HCT116 (cell line): ENCODE measurements at regions not wholly inside any gene's neighbourhood (a gene's known extent, or its start where the extent isn't known, plus 50 kb on each side); places are given as distances from the start of the nearest gene placed in this dataset.

Experiments used
- ATAC-seq: fragments of 200-7000 bp; cut with Tn5 transposase; 2 replicates; pipeline ENCODE4 v1.9.1; 2020; ENCODE audit warnings: mild to moderate bottlenecking, moderate library complexity
- BruUV-seq: library from RNA; stranded (reverse); fragments of 400-500 nt; replicated peaks from 2 replicates; lab custom pipeline; 2021; lab: Mats Ljungman, UMichigan
- CTCF ChIA-PET: fragments of 300-600 bp; sonication (Branson Sonifier 250); formaldehyde crosslinking; loops from one replicate; lab custom pipeline; 2021; ENCODE audit warnings: antibody characterized with exemption; lab: Charles Lee
- POLR2A ChIA-PET: fragments of 300-600, 350-600 bp; sonication (Branson Sonifier 250); formaldehyde crosslinking; loops from one replicate; lab custom pipeline; 2021; ENCODE audit warnings: antibody characterized with exemption; lab: Charles Lee
- RAD21 ChIA-PET, 2 experiments: fragments of 300-600 bp; sonication (Branson Sonifier 250); formaldehyde crosslinking; loops; one replicate each; lab custom pipeline; 2023; ENCODE audit warnings: low total read pairs in 2 of 2; ENCODE audit not compliant: uncharacterized antibody in 2 of 2, unreplicated experiment in 2 of 2, low non-redundant PET in 1 of 2; lab: Charles Lee
- DNase-seq: peaks from one replicate; pipeline ENCODE4 v3.0.0-alpha.2; 2010; ENCODE audit warnings: low read depth, low spot score
- H2AFZ ChIP-seq: fragments of 200-600 bp; shearing (Covaris generic), sonication (generic); 2 replicates; pipeline ENCODE4 v1.6.1; 2017; ENCODE audit warnings: low read depth, mixed run types, mixed read lengths, antibody characterized with exemption, low read length; ENCODE audit not compliant: poor library complexity, severe bottlenecking
- H3K27ac ChIP-seq: 2 replicates; pipeline ENCODE4 v1.5.1; 2012; ENCODE audit warnings: low read depth, low read length
- H3K27me3 ChIP-seq: fragments of 200-600 bp; sonication (generic); 2 replicates; pipeline ENCODE4 v1.6.1; 2016; ENCODE audit warnings: mixed run types, low read length, mixed read lengths; ENCODE audit not compliant: insufficient read depth
- H3K36me3 ChIP-seq, 2 experiments: fragments of 200-500 bp in 1 of 2; fragments of 200-600 bp in 1 of 2; sonication (Bioruptor generic) in 1 of 2; sonication (generic) in 1 of 2; 2 replicates each; pipeline versions ENCODE4 v1.5.1 to v1.6.1; 2014 to 2016; ENCODE audit warnings: low read length in 2 of 2, inconsistent platforms in 1 of 2, mixed read lengths in 1 of 2, mixed run types in 1 of 2; ENCODE audit not compliant: insufficient read depth in 2 of 2, control insufficient read depth in 1 of 2
- H3K4me1 ChIP-seq, 2 experiments: fragments of 200-600 bp in 1 of 2; sonication (generic) in 1 of 2; 2 replicates each; pipeline versions ENCODE4 v1.5.1 to v1.6.1; 2012 to 2017; ENCODE audit warnings: low read length in 2 of 2, inconsistent platforms in 1 of 2, mild to moderate bottlenecking in 1 of 2, mixed read lengths in 1 of 2, mixed run types in 1 of 2, moderate library complexity in 1 of 2; ENCODE audit not compliant: insufficient read depth in 2 of 2, control insufficient read depth in 1 of 2
- H3K4me2 ChIP-seq: fragments of 200-600 bp; sonication (generic); 2 replicates; pipeline ENCODE4 v1.6.1; 2017; ENCODE audit warnings: mixed run types, low read length, mixed read lengths
- H3K4me3 ChIP-seq, 2 experiments: fragments of 200-600 bp in 1 of 2; sonication (generic) in 1 of 2; replicated peaks in 1 of 2; 2 replicates each; pipeline ENCODE4 v1.5.1; 2011 to 2016; ENCODE audit warnings: low read length in 2 of 2, control low read depth in 1 of 2, low read depth in 1 of 2, mild to moderate bottlenecking in 1 of 2, mixed read lengths in 1 of 2, mixed run types in 1 of 2
- H3K79me2 ChIP-seq: fragments of 200-600 bp; sonication (generic); 2 replicates; pipeline ENCODE4 v1.6.1; 2017; ENCODE audit warnings: mild to moderate bottlenecking, mixed run types, low read length, moderate library complexity, mixed read lengths; ENCODE audit not compliant: insufficient read depth
- H3K9ac ChIP-seq: fragments of 200-600 bp; sonication (generic); 2 replicates; pipeline ENCODE4 v1.6.1; 2016; ENCODE audit warnings: low read length, mixed read lengths
- H3K9me2 ChIP-seq: fragments of 200-600 bp; sonication (generic), shearing (Covaris generic); 2 replicates; pipeline ENCODE4 v1.6.1; 2017; ENCODE audit warnings: mixed run types, mild to moderate bottlenecking, moderate library complexity; ENCODE audit not compliant: insufficient read depth
- H3K9me3 ChIP-seq, 2 experiments: fragments of 200-500 bp in 1 of 2; fragments of 200-600 bp in 1 of 2; sonication (Bioruptor generic) in 1 of 2; sonication (generic) in 1 of 2; 2 replicates each; pipeline ENCODE4 v1.6.1; 2014 to 2017; ENCODE audit warnings: low read length in 2 of 2, mixed read lengths in 2 of 2, inconsistent platforms in 1 of 2, low read depth in 1 of 2, mild to moderate bottlenecking in 1 of 2, mixed run types in 1 of 2, moderate library complexity in 1 of 2; ENCODE audit not compliant: control insufficient read depth in 1 of 2, insufficient read depth in 1 of 2
- H4K20me1 ChIP-seq: fragments of 200-600 bp; sonication (generic), shearing (Covaris generic); 2 replicates; pipeline ENCODE4 v1.6.1; 2017; ENCODE audit warnings: mixed run types, mild to moderate bottlenecking, moderate library complexity; ENCODE audit not compliant: insufficient read depth
- CEBPB ChIP-seq: IDR thresholded peaks from 2 replicates; pipeline ENCODE4 v1.6.1; 2012; ENCODE audit warnings: low read depth
- ELF1 ChIP-seq: IDR thresholded peaks from 2 replicates; pipeline ENCODE4 v1.6.1; 2012; ENCODE audit warnings: low read depth, borderline replicate concordance
- EZH2 ChIP-seq: fragments of 200-600 bp; sonication (generic); IDR thresholded peaks from 2 replicates; pipeline ENCODE4 v1.6.1; 2017; ENCODE audit warnings: antibody characterized with exemption, mixed run types
- EZH2phosphoT487 ChIP-seq: fragments of 200-600 bp; IDR thresholded peaks from 2 replicates; pipeline ENCODE4 v1.6.1; 2018; ENCODE audit warnings: antibody characterized with exemption, borderline replicate concordance
- FOSL1 ChIP-seq: IDR thresholded peaks from 2 replicates; pipeline ENCODE4 v1.6.1; 2012; ENCODE audit warnings: low read depth
- JUND ChIP-seq: IDR thresholded peaks from 2 replicates; pipeline ENCODE4 v1.6.1; 2012
- POLR2AphosphoS5 ChIP-seq: IDR thresholded peaks from 2 replicates; pipeline ENCODE4 v1.6.1; 2011; ENCODE audit warnings: mild to moderate bottlenecking, low read depth, low read length, moderate library complexity
- RAD21 ChIP-seq: IDR thresholded peaks from 2 replicates; pipeline ENCODE4 v1.6.1; 2012; ENCODE audit warnings: low read depth, mild to moderate bottlenecking
- SP1 ChIP-seq: IDR thresholded peaks from 2 replicates; pipeline ENCODE4 v1.6.1; 2012; ENCODE audit warnings: low read depth
- SRF ChIP-seq: IDR thresholded peaks from 2 replicates; pipeline ENCODE4 v1.6.1; 2012; ENCODE audit warnings: low read depth
- TCF7L2 ChIP-seq: IDR thresholded peaks from 2 replicates; pipeline ENCODE4 v1.7.0; 2011; ENCODE audit warnings: borderline replicate concordance, inconsistent platforms; ENCODE audit not compliant: insufficient read depth, insufficient read length; ENCODE audit errors: extremely low read depth
- ZNF274 ChIP-seq: fragments of 200-500 bp; sonication (Bioruptor generic); IDR thresholded peaks from 2 replicates; pipeline ENCODE4 v1.6.1; 2014; ENCODE audit warnings: mild to moderate bottlenecking, low read depth, low read length, inconsistent platforms
- intact Hi-C: fragments of 100-400 bp; cut with micrococcal nuclease; formaldehyde crosslinking; loops from 2 replicates; pipeline ENCODE4 v1.10.0; 2022
- TF ChIP-seq, protein P1 (sequence below): IDR thresholded peaks from 2 replicates; pipeline ENCODE4 v1.6.1; 2012
- TF ChIP-seq, protein P2 (sequence below), 3 experiments: fragments of 200-600 bp in 1 of 3; sonication (generic) in 1 of 3; IDR thresholded peaks in 2 of 3; conservative IDR thresholded peaks in 1 of 3; 2 replicates each; pipeline ENCODE4 v1.5.1; 2012 to 2017; ENCODE audit warnings: low read depth in 2 of 3, low read length in 2 of 3, antibody characterized with exemption in 1 of 3, borderline replicate concordance in 1 of 3, control low read depth in 1 of 3, mild to moderate bottlenecking in 1 of 3, mixed read lengths in 1 of 3, mixed run types in 1 of 3, moderate library complexity in 1 of 3; ENCODE audit not compliant: insufficient read depth in 1 of 3
- TF ChIP-seq, protein P3 (sequence below): IDR thresholded peaks from 2 replicates; pipeline ENCODE4 v1.6.1; 2011; ENCODE audit warnings: mild to moderate bottlenecking, low read length, moderate library complexity; ENCODE audit not compliant: insufficient replicate concordance; ENCODE audit errors: extremely low read depth

DNA sequence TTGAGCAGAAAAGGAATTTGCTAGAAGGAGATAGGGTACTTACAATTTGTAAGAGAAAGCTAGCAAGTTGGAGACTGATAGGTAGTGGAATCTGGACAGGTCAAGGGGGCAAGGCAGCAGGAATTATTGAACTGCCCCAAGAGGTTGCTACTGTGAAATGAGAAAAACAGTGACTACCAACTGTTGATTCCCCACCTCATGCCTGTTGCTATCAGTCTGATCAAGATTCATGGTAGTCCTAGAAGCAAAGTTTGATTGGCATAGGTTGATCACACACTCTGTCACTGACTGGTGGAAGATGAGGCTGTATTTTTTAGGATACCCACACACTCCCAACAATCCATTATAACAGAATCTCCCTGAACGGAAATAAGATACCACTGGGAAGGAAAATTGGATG, 89.4 kb upstream of the IGF1 start:
- ChIA-PET POLR2A (no interaction called here), RAD21 (no interaction called here), CTCF (no interaction called here)
- H2AFZ ChIP-seq: no peak overlapping the region
- no peak overlapping the region for H3K4me2 ChIP-seq
- no peaks in the 10 kb centered on the region for H3K9me3 ChIP-seq
- ATAC-seq (no peak), DNase-seq (no peak)
- peaks cover 0 to 10% of the 10 kb centered on the region in 2 experiments; a peak in 1 of 4 replicates for H3K4me1 ChIP-seq
- no peaks in the 10 kb centered on the region for H3K9me2 ChIP-seq
- no peak overlapping the region for H3K9ac ChIP-seq
- H3K4me3 ChIP-seq: no peak overlapping the region
- no peaks in the 10 kb centered on the region for H4K20me1 ChIP-seq
- H3K27me3 ChIP-seq: 0 out of 2 replicates have a peak, but pooled peaks cover 4% of the 10 kb centered on the region
- no peak overlapping the region for H3K27ac ChIP-seq
- H3K36me3 ChIP-seq: no peaks in the 10 kb centered on the region
- intact Hi-C loops: no loop called here
- no peaks in the 10 kb centered on the region for H3K79me2 ChIP-seq
- no TSS peak for BruUV-seq
- TF ChIP-seq, protein P1, sequence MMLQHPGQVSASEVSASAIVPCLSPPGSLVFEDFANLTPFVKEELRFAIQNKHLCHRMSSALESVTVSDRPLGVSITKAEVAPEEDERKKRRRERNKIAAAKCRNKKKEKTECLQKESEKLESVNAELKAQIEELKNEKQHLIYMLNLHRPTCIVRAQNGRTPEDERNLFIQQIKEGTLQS: no peak
- no peak for TF ChIP-seq FOSL1
- TF ChIP-seq JUND: no peak
- no peak for TF ChIP-seq ELF1
- TF ChIP-seq POLR2AphosphoS5: no peak
- no peak for TF ChIP-seq TCF7L2
- no peak for TF ChIP-seq SP1
- TF ChIP-seq EZH2: no peak
- no peak for TF ChIP-seq EZH2phosphoT487
- TF ChIP-seq CEBPB: no peak
- no peak for TF ChIP-seq ZNF274
- TF ChIP-seq, protein P2, sequence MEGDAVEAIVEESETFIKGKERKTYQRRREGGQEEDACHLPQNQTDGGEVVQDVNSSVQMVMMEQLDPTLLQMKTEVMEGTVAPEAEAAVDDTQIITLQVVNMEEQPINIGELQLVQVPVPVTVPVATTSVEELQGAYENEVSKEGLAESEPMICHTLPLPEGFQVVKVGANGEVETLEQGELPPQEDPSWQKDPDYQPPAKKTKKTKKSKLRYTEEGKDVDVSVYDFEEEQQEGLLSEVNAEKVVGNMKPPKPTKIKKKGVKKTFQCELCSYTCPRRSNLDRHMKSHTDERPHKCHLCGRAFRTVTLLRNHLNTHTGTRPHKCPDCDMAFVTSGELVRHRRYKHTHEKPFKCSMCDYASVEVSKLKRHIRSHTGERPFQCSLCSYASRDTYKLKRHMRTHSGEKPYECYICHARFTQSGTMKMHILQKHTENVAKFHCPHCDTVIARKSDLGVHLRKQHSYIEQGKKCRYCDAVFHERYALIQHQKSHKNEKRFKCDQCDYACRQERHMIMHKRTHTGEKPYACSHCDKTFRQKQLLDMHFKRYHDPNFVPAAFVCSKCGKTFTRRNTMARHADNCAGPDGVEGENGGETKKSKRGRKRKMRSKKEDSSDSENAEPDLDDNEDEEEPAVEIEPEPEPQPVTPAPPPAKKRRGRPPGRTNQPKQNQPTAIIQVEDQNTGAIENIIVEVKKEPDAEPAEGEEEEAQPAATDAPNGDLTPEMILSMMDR (IDR thresholded peaks at IDR 0.05 in 2 of 3, conservative IDR thresholded peaks at IDR 0.05 in 1 of 3; ENCODE audit: borderline replicate concordance in 1 of 3, insufficient read depth in 1 of 3, low read depth in 2 of 3, low read length in 2 of 3): no peak
- no peak for TF ChIP-seq RAD21
- no peak for TF ChIP-seq SRF
- TF ChIP-seq, protein P3, sequence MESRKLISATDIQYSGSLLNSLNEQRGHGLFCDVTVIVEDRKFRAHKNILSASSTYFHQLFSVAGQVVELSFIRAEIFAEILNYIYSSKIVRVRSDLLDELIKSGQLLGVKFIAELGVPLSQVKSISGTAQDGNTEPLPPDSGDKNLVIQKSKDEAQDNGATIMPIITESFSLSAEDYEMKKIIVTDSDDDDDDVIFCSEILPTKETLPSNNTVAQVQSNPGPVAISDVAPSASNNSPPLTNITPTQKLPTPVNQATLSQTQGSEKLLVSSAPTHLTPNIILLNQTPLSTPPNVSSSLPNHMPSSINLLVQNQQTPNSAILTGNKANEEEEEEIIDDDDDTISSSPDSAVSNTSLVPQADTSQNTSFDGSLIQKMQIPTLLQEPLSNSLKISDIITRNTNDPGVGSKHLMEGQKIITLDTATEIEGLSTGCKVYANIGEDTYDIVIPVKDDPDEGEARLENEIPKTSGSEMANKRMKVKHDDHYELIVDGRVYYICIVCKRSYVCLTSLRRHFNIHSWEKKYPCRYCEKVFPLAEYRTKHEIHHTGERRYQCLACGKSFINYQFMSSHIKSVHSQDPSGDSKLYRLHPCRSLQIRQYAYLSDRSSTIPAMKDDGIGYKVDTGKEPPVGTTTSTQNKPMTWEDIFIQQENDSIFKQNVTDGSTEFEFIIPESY: no peak
